Panc1 (cell line): ENCODE measurements at regions not wholly inside any gene's neighbourhood (a gene's known extent, or its start where the extent isn't known, plus 50 kb on each side); places are given as distances from the start of the nearest gene placed in this dataset.

Experiments used
- ATAC-seq: fragments of 200-7000 bp; cut with Tn5 transposase; 2 replicates; pipeline ENCODE4 v1.9.1; 2020; ENCODE audit warnings: mild to moderate bottlenecking, moderate library complexity
- BruUV-seq: library from RNA; stranded (reverse); fragments of 400-500 nt; replicated peaks from 2 replicates; lab custom pipeline; 2021; lab: Mats Ljungman, UMichigan
- CTCF ChIA-PET: fragments of 300-600 bp; sonication (Branson Sonifier 250); formaldehyde crosslinking; loops from one replicate; lab custom pipeline; 2022; ENCODE audit warnings: antibody characterized with exemption; lab: Charles Lee
- POLR2A ChIA-PET: fragments of 300-600 bp; sonication (Branson Sonifier 250); formaldehyde crosslinking; loops from one replicate; lab custom pipeline; 2022; ENCODE audit warnings: antibody characterized with exemption; lab: Charles Lee
- DNase-seq: peaks from one replicate; pipeline ENCODE4 v3.0.0-alpha.2; 2010; ENCODE audit warnings: low read depth, low spot score
- H3K27ac ChIP-seq: 2 replicates; pipeline ENCODE4 v1.5.1; 2011; ENCODE audit warnings: mild to moderate bottlenecking, low read length, inconsistent platforms
- H3K27me3 ChIP-seq: fragments of 200-500 bp; sonication (Bioruptor generic); 2 replicates; pipeline ENCODE4 v1.6.0; 2014; ENCODE audit warnings: low read length, inconsistent platforms; ENCODE audit not compliant: control insufficient read depth, insufficient read depth
- H3K36me3 ChIP-seq: fragments of 200-500 bp; sonication (Bioruptor generic); 2 replicates; pipeline ENCODE4 v1.5.1; 2014; ENCODE audit warnings: inconsistent platforms, mild to moderate bottlenecking, low read length, moderate library complexity; ENCODE audit not compliant: control insufficient read depth, insufficient read depth
- H3K4me1 ChIP-seq: 2 replicates; pipeline ENCODE4 v1.5.1; 2011; ENCODE audit warnings: inconsistent platforms, mild to moderate bottlenecking, low read length, moderate library complexity; ENCODE audit not compliant: control insufficient read depth, insufficient read depth
- H3K4me3 ChIP-seq, 2 experiments: 2 replicates each; pipeline ENCODE4 v1.5.1; 2011 to 2012; ENCODE audit warnings: low read depth in 2 of 2, low read length in 2 of 2, mild to moderate bottlenecking in 2 of 2, inconsistent platforms in 1 of 2, moderate library complexity in 1 of 2
- H3K9me3 ChIP-seq: fragments of 200-500 bp; sonication (Bioruptor generic); 2 replicates; pipeline ENCODE4 v1.5.1; 2014; ENCODE audit warnings: low read depth, mild to moderate bottlenecking, inconsistent platforms, low read length, moderate library complexity; ENCODE audit not compliant: control insufficient read depth, insufficient read depth
- POLR2AphosphoS5 ChIP-seq: IDR thresholded peaks from 2 replicates; pipeline ENCODE4 v1.6.1; 2012; ENCODE audit warnings: mild to moderate bottlenecking, low read depth, low read length, moderate library complexity
- SIN3A ChIP-seq: IDR thresholded peaks from 2 replicates; pipeline ENCODE4 v1.6.1; 2012; ENCODE audit warnings: low read depth, mild to moderate bottlenecking, low read length, moderate library complexity, borderline replicate concordance; ENCODE audit not compliant: insufficient read depth
- TCF7L2 ChIP-seq: IDR thresholded peaks from 2 replicates; pipeline ENCODE4 v1.6.1; 2011; ENCODE audit warnings: mild to moderate bottlenecking, low read depth, low read length, inconsistent platforms
- in situ Hi-C: cut with HindIII; loops from 2 replicates; pipeline ENCODE4 v1.10.0; 2016; ENCODE audit warnings: low sequenced_read_pairs, low pct_unique_long_range_greater_than_20kb
- intact Hi-C: fragments of 100-400 bp; cut with micrococcal nuclease; formaldehyde crosslinking; loops from one replicate; pipeline ENCODE4 v1.10.0; 2022; ENCODE audit not compliant: unreplicated experiment
- TF ChIP-seq, protein P1 (sequence below), 2 experiments: IDR thresholded peaks; 2 replicates each; pipeline ENCODE4 v1.6.1; 2011 to 2012; ENCODE audit warnings: low read depth in 2 of 2, control low read depth in 1 of 2, low read length in 1 of 2, mild to moderate bottlenecking in 1 of 2, moderate library complexity in 1 of 2; ENCODE audit not compliant: insufficient read depth in 1 of 2
- TF ChIP-seq, protein P2 (sequence below): fragments of 450-650 bp; IDR thresholded peaks from 2 replicates; pipeline ENCODE4 v1.5.1; 2017; ENCODE audit warnings: mild to moderate bottlenecking

DNA sequence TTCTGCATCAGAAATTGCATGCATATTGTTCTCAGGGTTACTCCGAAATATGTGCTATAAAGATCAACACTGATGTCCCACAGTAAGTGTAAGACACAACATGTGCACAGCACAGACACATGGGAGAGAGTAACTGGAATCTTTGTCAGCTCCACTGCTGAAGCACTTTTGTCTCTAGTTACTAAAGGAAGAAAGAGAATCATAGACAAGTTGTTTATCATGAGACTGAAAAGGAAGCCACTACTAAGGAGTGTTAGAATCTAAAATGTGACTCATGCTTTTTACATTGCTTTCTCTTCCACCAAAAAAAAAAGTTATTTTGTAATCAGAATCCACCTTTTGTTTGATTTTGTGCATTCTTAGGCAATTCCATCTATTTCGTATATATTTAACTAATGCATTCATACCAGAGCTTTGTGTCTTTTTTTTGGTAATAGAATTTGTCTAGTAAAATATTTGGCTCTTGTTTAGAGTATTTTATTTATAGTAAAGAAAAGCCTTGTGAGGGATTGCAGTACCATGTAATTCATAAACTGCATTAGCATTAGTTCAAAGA lies 502.4 kb downstream of the FBXO15 start:
- DNase-seq (no peak), ATAC-seq (no peak)
- Histone ChIP-seq H3K4me1 (no peaks in the 10 kb centered on the region), H3K9me3 (no peaks in the 10 kb centered on the region), H3K4me3 (no peak overlapping the region), H3K27ac (no peak overlapping the region), H3K36me3 (no peaks in the 10 kb centered on the region), H3K27me3 (no peaks in the 10 kb centered on the region)
- CTCF ChIA-PET = no interaction called here
- POLR2A ChIA-PET = no interaction called here
- in situ Hi-C loops (no loop called here), intact Hi-C loops (no loop called here)
- BruUV-seq = no TSS peak
- TF ChIP-seq SIN3A (no peak), TCF7L2 (no peak), POLR2AphosphoS5 (no peak)
- TF ChIP-seq, protein P1, sequence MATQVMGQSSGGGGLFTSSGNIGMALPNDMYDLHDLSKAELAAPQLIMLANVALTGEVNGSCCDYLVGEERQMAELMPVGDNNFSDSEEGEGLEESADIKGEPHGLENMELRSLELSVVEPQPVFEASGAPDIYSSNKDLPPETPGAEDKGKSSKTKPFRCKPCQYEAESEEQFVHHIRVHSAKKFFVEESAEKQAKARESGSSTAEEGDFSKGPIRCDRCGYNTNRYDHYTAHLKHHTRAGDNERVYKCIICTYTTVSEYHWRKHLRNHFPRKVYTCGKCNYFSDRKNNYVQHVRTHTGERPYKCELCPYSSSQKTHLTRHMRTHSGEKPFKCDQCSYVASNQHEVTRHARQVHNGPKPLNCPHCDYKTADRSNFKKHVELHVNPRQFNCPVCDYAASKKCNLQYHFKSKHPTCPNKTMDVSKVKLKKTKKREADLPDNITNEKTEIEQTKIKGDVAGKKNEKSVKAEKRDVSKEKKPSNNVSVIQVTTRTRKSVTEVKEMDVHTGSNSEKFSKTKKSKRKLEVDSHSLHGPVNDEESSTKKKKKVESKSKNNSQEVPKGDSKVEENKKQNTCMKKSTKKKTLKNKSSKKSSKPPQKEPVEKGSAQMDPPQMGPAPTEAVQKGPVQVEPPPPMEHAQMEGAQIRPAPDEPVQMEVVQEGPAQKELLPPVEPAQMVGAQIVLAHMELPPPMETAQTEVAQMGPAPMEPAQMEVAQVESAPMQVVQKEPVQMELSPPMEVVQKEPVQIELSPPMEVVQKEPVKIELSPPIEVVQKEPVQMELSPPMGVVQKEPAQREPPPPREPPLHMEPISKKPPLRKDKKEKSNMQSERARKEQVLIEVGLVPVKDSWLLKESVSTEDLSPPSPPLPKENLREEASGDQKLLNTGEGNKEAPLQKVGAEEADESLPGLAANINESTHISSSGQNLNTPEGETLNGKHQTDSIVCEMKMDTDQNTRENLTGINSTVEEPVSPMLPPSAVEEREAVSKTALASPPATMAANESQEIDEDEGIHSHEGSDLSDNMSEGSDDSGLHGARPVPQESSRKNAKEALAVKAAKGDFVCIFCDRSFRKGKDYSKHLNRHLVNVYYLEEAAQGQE (IDR thresholded peaks at IDR 0.05; ENCODE audit: insufficient read depth in 1 of 2, low read depth in 2 of 2, low read length in 1 of 2) = no peak
- TF ChIP-seq, protein P2, sequence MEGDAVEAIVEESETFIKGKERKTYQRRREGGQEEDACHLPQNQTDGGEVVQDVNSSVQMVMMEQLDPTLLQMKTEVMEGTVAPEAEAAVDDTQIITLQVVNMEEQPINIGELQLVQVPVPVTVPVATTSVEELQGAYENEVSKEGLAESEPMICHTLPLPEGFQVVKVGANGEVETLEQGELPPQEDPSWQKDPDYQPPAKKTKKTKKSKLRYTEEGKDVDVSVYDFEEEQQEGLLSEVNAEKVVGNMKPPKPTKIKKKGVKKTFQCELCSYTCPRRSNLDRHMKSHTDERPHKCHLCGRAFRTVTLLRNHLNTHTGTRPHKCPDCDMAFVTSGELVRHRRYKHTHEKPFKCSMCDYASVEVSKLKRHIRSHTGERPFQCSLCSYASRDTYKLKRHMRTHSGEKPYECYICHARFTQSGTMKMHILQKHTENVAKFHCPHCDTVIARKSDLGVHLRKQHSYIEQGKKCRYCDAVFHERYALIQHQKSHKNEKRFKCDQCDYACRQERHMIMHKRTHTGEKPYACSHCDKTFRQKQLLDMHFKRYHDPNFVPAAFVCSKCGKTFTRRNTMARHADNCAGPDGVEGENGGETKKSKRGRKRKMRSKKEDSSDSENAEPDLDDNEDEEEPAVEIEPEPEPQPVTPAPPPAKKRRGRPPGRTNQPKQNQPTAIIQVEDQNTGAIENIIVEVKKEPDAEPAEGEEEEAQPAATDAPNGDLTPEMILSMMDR = no peak

DNA sequence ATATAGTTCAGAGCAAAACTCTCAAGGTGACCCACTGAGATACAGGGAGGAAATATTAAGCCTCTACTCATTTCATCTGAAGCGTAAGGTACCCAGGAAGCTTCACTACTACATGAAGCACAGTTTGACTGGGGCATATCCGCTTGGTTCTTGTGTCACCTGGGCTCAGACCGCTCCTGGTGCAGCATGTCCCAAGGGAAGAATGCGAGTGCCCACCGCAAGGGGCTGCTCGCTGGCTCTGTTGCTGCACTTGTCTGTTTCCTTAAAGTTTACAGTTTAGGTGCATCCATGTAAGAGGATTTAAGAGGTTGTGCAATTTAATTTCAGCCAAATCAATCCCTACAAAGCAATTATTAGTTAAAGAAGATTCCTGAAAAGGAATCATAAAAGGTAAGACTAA lies 507.8 kb downstream of the FBXO15 start:
- in situ Hi-C loops (no loop called here), intact Hi-C loops (no loop called here)
- H3K36me3 ChIP-seq = no peaks in the 10 kb centered on the region
- ATAC-seq (peak; percentile 51; the same call in 1 of the 2 replicates), DNase-seq (no peak)
- ChIA-PET POLR2A (interaction anchor here (0.6 kb wide), 1 partner anchor 1660 kb away, joined by 3 read pairs; no protein-coding TSS in a partner anchor), CTCF (no interaction called here)
- H3K4me1 ChIP-seq = no peaks in the 10 kb centered on the region
- 0 out of 2 replicates have a peak, but pooled peaks cover 2% of the 10 kb centered on the region for H3K27me3 ChIP-seq
- BruUV-seq = no TSS peak
- no peak overlapping the region for H3K27ac ChIP-seq
- no peak overlapping the region for H3K4me3 ChIP-seq
- no peaks in the 10 kb centered on the region for H3K9me3 ChIP-seq
- TF ChIP-seq TCF7L2 (no peak), SIN3A (no peak), POLR2AphosphoS5 (no peak)
- TF ChIP-seq, protein P2 = no peak
- TF ChIP-seq, protein P1 (IDR thresholded peaks at IDR 0.05; ENCODE audit: insufficient read depth in 1 of 2, low read depth in 2 of 2, low read length in 1 of 2) = no peak
